HEK293 (cell line): ENCODE measurements at regions not wholly inside any gene's neighbourhood (a gene's known extent, or its start where the extent isn't known, plus 50 kb on each side); places are given as distances from the start of the nearest gene placed in this dataset.

ENCODE experiments used
- SCRT1 ChIP-seq: fragments of 450-650 bp; formaldehyde crosslinking; IDR thresholded peaks from 2 replicates; pipeline ENCODE4 v1.5.1; 2016; ENCODE audit warnings: missing biosample characterization, missing genetic modification characterization, borderline replicate concordance
- TCF7L2 ChIP-seq: IDR thresholded peaks from 2 replicates; pipeline ENCODE4 v1.6.1; 2011; ENCODE audit warnings: low read depth, mild to moderate bottlenecking, inconsistent platforms, low read length, moderate library complexity, borderline replicate concordance
- YY1 ChIP-seq: fragments of 450-650 bp; formaldehyde crosslinking; IDR thresholded peaks from 2 replicates; pipeline ENCODE4 v1.5.1; 2018; ENCODE audit warnings: missing biosample characterization, missing genetic modification characterization
- ZBTB17 ChIP-seq: fragments of 450-650 bp; formaldehyde crosslinking; IDR thresholded peaks from 2 replicates; pipeline ENCODE4 v1.5.1; 2016; ENCODE audit warnings: missing biosample characterization, missing genetic modification characterization
- ZFHX2 ChIP-seq: fragments of 450-650 bp; formaldehyde crosslinking; conservative IDR thresholded peaks from 2 replicates; pipeline ENCODE4 v1.5.1; 2016; ENCODE audit warnings: missing biosample characterization, missing genetic modification characterization
- ZIC2 ChIP-seq: fragments of 450-650 bp; formaldehyde crosslinking; IDR thresholded peaks from 2 replicates; pipeline ENCODE4 v1.5.1; 2016; ENCODE audit warnings: missing biosample characterization, missing genetic modification characterization
- ZNF274 ChIP-seq, 2 experiments: fragments of 200-500 bp in 1 of 2; fragments of 450-650 bp in 1 of 2; sonication (Bioruptor generic) in 1 of 2; formaldehyde crosslinking in 1 of 2; IDR thresholded peaks; 2 replicates each; pipeline versions ENCODE4 v1.5.1 to v1.6.1; 2014 to 2016; ENCODE audit warnings: borderline replicate concordance in 1 of 2, inconsistent platforms in 1 of 2, low read length in 1 of 2, missing biosample characterization in 1 of 2, missing genetic modification characterization in 1 of 2
- ZNF324 ChIP-seq: fragments of 450-650 bp; formaldehyde crosslinking; IDR thresholded peaks from 2 replicates; pipeline ENCODE4 v1.5.1; 2016; ENCODE audit warnings: missing biosample characterization, missing genetic modification characterization
- ZNF777 ChIP-seq: fragments of 450-650 bp; formaldehyde crosslinking; IDR thresholded peaks from 2 replicates; pipeline ENCODE4 v1.5.1; 2017; ENCODE audit warnings: missing biosample characterization, missing genetic modification characterization, borderline replicate concordance
- ZSCAN30 ChIP-seq: fragments of 450-650 bp; IDR thresholded peaks from 2 replicates; pipeline ENCODE4 v1.5.1; 2018; ENCODE audit warnings: missing biosample characterization, mild to moderate bottlenecking, missing genetic modification characterization, moderate library complexity
- TF ChIP-seq, protein P1 (sequence below): fragments of 450-650 bp; formaldehyde crosslinking; IDR thresholded peaks from 2 replicates; pipeline ENCODE4 v1.5.1; 2016; ENCODE audit warnings: missing biosample characterization, missing genetic modification characterization
- TF ChIP-seq, protein P2 (sequence below): fragments of 450-650 bp; formaldehyde crosslinking; conservative IDR thresholded peaks from 2 replicates; pipeline ENCODE4 v1.5.1; 2016; ENCODE audit warnings: low read depth, missing biosample characterization, missing genetic modification characterization
- TF ChIP-seq, protein P3 (sequence below): fragments of 450-650 bp; formaldehyde crosslinking; IDR thresholded peaks from 2 replicates; pipeline ENCODE4 v1.5.1; 2017; ENCODE audit warnings: missing biosample characterization, missing genetic modification characterization
- TF ChIP-seq, protein P4 (sequence below): fragments of 450-650 bp; formaldehyde crosslinking; optimal IDR thresholded peaks from 2 replicates; pipeline ENCODE3; 2016; ENCODE audit warnings: missing biosample characterization, mild to moderate bottlenecking, missing genetic modification characterization

DNA sequence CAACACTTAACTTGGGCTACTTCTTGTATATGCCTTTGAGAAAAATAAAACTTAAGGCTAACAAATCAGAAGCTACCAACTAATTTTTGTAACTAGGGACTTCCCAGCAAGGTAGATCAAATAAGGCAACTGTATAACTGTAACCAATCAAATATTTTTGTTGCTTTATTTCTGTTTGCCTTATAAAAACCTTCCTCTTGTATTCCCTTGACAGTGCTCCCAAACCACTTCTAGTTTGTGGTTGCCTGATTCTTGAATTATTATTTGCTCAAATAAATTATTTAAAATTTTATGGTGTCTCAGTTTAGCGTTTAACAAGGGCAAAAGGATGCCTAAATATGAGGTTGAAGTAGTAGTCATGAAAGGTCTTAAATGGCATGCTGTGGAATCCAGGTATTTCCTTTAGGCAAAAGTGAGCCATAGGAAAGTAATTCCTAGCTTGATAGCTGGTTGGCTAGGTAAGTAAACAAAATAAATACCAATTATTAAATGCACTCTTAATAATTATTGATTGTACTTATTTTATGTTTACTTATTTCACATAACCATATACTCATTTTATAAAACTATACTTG is 632.6 kb downstream of the RPL10L start:
- TF ChIP-seq ZNF324 (tag by site-specific recombination) = no peak
- TF ChIP-seq, protein P1, sequence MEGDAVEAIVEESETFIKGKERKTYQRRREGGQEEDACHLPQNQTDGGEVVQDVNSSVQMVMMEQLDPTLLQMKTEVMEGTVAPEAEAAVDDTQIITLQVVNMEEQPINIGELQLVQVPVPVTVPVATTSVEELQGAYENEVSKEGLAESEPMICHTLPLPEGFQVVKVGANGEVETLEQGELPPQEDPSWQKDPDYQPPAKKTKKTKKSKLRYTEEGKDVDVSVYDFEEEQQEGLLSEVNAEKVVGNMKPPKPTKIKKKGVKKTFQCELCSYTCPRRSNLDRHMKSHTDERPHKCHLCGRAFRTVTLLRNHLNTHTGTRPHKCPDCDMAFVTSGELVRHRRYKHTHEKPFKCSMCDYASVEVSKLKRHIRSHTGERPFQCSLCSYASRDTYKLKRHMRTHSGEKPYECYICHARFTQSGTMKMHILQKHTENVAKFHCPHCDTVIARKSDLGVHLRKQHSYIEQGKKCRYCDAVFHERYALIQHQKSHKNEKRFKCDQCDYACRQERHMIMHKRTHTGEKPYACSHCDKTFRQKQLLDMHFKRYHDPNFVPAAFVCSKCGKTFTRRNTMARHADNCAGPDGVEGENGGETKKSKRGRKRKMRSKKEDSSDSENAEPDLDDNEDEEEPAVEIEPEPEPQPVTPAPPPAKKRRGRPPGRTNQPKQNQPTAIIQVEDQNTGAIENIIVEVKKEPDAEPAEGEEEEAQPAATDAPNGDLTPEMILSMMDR (tag by site-specific recombination) = no peak
- TF ChIP-seq, protein P2, sequence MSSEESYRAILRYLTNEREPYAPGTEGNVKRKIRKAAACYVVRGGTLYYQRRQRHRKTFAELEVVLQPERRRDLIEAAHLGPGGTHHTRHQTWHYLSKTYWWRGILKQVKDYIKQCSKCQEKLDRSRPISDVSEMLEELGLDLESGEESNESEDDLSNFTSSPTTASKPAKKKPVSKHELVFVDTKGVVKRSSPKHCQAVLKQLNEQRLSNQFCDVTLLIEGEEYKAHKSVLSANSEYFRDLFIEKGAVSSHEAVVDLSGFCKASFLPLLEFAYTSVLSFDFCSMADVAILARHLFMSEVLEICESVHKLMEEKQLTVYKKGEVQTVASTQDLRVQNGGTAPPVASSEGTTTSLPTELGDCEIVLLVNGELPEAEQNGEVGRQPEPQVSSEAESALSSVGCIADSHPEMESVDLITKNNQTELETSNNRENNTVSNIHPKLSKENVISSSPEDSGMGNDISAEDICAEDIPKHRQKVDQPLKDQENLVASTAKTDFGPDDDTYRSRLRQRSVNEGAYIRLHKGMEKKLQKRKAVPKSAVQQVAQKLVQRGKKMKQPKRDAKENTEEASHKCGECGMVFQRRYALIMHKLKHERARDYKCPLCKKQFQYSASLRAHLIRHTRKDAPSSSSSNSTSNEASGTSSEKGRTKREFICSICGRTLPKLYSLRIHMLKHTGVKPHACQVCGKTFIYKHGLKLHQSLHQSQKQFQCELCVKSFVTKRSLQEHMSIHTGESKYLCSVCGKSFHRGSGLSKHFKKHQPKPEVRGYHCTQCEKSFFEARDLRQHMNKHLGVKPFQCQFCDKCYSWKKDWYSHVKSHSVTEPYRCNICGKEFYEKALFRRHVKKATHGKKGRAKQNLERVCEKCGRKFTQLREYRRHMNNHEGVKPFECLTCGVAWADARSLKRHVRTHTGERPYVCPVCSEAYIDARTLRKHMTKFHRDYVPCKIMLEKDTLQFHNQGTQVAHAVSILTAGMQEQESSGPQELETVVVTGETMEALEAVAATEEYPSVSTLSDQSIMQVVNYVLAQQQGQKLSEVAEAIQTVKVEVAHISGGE (tag by site-specific recombination) = no peak
- no peak for TF ChIP-seq ZSCAN30 (tag by site-specific recombination)
- no peak for TF ChIP-seq ZBTB17 (tag by site-specific recombination)
- TF ChIP-seq ZFHX2 = no peak
- TF ChIP-seq ZNF777 (tag by site-specific recombination) = no peak
- TF ChIP-seq YY1 (tag by site-specific recombination) = no peak
- TF ChIP-seq, protein P3, sequence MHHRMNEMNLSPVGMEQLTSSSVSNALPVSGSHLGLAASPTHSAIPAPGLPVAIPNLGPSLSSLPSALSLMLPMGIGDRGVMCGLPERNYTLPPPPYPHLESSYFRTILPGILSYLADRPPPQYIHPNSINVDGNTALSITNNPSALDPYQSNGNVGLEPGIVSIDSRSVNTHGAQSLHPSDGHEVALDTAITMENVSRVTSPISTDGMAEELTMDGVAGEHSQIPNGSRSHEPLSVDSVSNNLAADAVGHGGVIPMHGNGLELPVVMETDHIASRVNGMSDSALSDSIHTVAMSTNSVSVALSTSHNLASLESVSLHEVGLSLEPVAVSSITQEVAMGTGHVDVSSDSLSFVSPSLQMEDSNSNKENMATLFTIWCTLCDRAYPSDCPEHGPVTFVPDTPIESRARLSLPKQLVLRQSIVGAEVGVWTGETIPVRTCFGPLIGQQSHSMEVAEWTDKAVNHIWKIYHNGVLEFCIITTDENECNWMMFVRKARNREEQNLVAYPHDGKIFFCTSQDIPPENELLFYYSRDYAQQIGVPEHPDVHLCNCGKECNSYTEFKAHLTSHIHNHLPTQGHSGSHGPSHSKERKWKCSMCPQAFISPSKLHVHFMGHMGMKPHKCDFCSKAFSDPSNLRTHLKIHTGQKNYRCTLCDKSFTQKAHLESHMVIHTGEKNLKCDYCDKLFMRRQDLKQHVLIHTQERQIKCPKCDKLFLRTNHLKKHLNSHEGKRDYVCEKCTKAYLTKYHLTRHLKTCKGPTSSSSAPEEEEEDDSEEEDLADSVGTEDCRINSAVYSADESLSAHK = no peak
- TF ChIP-seq ZIC2 (tag by site-specific recombination) = no peak
- TF ChIP-seq TCF7L2 = no peak
- TF ChIP-seq, protein P4, sequence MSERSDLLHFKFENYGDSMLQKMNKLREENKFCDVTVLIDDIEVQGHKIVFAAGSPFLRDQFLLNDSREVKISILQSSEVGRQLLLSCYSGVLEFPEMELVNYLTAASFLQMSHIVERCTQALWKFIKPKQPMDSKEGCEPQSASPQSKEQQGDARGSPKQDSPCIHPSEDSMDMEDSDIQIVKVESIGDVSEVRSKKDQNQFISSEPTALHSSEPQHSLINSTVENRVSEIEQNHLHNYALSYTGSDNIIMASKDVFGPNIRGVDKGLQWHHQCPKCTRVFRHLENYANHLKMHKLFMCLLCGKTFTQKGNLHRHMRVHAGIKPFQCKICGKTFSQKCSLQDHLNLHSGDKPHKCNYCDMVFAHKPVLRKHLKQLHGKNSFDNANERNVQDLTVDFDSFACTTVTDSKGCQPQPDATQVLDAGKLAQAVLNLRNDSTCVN (tag by site-specific recombination) = no peak
- TF ChIP-seq ZNF274 (IDR thresholded peaks at IDR 0.05; ENCODE audit: low read length) = no peak
- TF ChIP-seq ZNF274 (tag by site-specific recombination; IDR thresholded peaks at IDR 0.05; ENCODE audit: borderline replicate concordance) = no peak
- TF ChIP-seq SCRT1 (tag by site-specific recombination) = no peak
